C4-2B (cell line): ENCODE measurements at regions not wholly inside any gene's neighbourhood (a gene's known extent, or its start where the extent isn't known, plus 50 kb on each side); places are given as distances from the start of the nearest gene placed in this dataset.

ENCODE experiments used
- H3K27ac ChIP-seq: fragments of 450-650 bp; 2 replicates; pipeline ENCODE4 v1.5.1; 2017
- ZFX ChIP-seq: fragments of 450-650 bp; IDR thresholded peaks from 2 replicates; pipeline ENCODE4 v1.6.1; 2017
- TF ChIP-seq, protein P1 (sequence below): fragments of 450-650 bp; conservative IDR thresholded peaks from 2 replicates; pipeline ENCODE4 v1.5.1; 2017; ENCODE audit warnings: mild to moderate bottlenecking

GRCh38 chrX:22395372-22395771 lies 122.7 kb downstream of the CBLL2 start:
- TF ChIP-seq, protein P1, sequence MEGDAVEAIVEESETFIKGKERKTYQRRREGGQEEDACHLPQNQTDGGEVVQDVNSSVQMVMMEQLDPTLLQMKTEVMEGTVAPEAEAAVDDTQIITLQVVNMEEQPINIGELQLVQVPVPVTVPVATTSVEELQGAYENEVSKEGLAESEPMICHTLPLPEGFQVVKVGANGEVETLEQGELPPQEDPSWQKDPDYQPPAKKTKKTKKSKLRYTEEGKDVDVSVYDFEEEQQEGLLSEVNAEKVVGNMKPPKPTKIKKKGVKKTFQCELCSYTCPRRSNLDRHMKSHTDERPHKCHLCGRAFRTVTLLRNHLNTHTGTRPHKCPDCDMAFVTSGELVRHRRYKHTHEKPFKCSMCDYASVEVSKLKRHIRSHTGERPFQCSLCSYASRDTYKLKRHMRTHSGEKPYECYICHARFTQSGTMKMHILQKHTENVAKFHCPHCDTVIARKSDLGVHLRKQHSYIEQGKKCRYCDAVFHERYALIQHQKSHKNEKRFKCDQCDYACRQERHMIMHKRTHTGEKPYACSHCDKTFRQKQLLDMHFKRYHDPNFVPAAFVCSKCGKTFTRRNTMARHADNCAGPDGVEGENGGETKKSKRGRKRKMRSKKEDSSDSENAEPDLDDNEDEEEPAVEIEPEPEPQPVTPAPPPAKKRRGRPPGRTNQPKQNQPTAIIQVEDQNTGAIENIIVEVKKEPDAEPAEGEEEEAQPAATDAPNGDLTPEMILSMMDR, result no peak
- TF ChIP-seq ZFX, result no peak
- no peak overlapping the region for H3K27ac ChIP-seq

GRCh38 chrX:22396408-22396807 lies 123.7 kb downstream of the CBLL2 start:
- H3K27ac ChIP-seq, result no peak overlapping the region
- TF ChIP-seq ZFX, result no peak

- H3K27ac ChIP-seq, result no peak overlapping the region
- TF ChIP-seq, protein P1, result no peak
- TF ChIP-seq ZFX, result no peak
These were observed 124.9 kb downstream of the CBLL2 start for GRCh38 chrX:22397566-22397965.

DNA sequence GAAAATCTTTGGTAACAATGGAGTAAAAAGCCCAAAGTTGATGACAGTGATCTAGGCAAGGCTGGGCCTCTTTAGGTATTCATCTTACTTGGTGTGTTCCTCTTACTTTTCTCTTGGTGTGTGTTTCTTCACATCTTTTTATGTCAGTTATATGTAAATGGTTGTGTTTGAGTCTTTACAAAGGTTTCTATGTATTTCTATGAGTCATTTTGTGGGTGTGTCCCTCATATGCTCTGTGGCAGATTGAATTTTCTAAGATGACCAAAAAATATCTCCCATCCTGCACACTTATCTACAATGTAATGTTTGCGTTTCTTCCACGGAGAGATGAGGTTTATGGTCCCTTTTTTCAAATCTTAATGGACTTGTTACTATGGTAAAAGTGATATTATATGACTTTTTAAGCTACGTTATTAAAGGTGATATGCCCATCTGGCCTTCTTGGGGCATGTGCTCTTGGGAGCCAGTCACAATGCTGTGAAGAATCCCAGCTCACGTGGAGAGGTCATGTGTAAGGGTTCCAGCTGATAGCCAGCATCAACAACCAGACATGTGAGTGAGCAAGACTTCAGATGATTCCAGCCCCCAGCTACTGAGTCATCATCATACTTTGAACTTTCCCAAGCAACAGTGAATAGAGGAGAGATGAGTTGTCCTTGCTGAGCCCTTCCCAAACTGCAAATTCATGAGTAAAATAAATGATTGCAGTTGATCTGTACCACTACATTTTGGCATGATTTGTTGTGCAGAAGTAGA lies 126.9 kb downstream of the CBLL2 start:
- H3K27ac ChIP-seq, result no peak overlapping the region

DNA sequence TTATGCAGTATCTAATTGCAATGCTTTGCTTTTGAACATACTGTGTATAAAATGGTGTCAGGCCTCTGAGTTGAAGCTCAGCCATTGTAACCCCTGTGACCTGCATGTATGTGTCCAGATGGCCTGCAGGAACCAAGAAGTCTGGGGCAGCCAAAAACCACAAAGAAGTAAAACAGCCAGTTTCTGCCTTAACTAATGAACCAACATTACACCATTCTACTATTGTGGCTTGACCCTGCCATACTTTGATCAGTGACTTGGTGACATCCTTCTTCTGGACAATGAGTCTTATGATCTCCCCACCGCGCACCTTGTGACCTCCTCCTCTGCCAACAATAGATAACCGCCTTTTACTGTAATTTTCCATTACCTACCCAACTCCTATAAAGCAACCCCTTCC lies 131.6 kb downstream of the CBLL2 start:
- H3K27ac ChIP-seq, result no peak overlapping the region
- TF ChIP-seq ZFX, result no peak
- TF ChIP-seq, protein P1, result no peak

More for the DNA sequence above, 126.9 kb downstream of the CBLL2 start:
- TF ChIP-seq, protein P1, result no peak
- no peak for TF ChIP-seq ZFX

GRCh38 chrX:22406201-22406737 lies 133.6 kb downstream of the CBLL2 start:
- TF ChIP-seq ZFX, result no peak
- TF ChIP-seq, protein P1, result no peak
- H3K27ac ChIP-seq, result no peak overlapping the region

GRCh38 chrX:22409418-22409817 lies 136.7 kb downstream of the CBLL2 start:
- no peak for TF ChIP-seq ZFX
- TF ChIP-seq, protein P1, result no peak

More at GRCh38 chrX:22409418-22409817, 136.7 kb downstream of the CBLL2 start:
- no peak overlapping the region for H3K27ac ChIP-seq
